Endothelial cell of umbilical vein (primary cell): ENCODE measurements at regions not wholly inside any gene's neighbourhood (a gene's known extent, or its start where the extent isn't known, plus 50 kb on each side); places are given as distances from the start of the nearest gene placed in this dataset.

Experiments
- BruUV-seq: library from RNA; stranded (reverse); fragments of 400-500 nt; replicated peaks from 2 replicates; lab custom pipeline; 2021; lab: Mats Ljungman, UMichigan
- CTCF ChIA-PET: fragments of 300-600, 350-600 bp; sonication (Branson Sonifier 250); formaldehyde crosslinking; loops from one replicate; lab custom pipeline; 2021; ENCODE audit warnings: antibody characterized with exemption, inconsistent platforms; lab: Charles Lee
- POLR2A ChIA-PET: fragments of 300-600, 350-600 bp; sonication (Branson Sonifier 250); formaldehyde crosslinking; loops from one replicate; lab custom pipeline; 2021; ENCODE audit warnings: antibody characterized with exemption, inconsistent platforms; lab: Charles Lee
- DNase-seq: peaks from one replicate; pipeline ENCODE4 v3.0.0-alpha.2; 2011; ENCODE audit warnings: low read depth, low spot score
- FAIRE-seq: peaks from 2 replicates; lab custom pipeline; 2011; peaks lifted over from hg19 to GRCh38; lab: Jason Lieb, UNC
- H2AFZ ChIP-seq: 2 replicates; pipeline ENCODE4 v1.6.0; 2012; ENCODE audit warnings: low read depth, low read length, control low read depth, inconsistent platforms
- H3K27ac ChIP-seq: 2 replicates; pipeline ENCODE4 v1.5.1; 2011; ENCODE audit warnings: low read depth, mild to moderate bottlenecking, control low read depth, low read length, moderate library complexity; ENCODE audit not compliant: insufficient read depth
- H3K27me3 ChIP-seq, 2 experiments: 2 replicates each; pipeline versions ENCODE4 v1.6.0 to v1.6.1; 2011; ENCODE audit warnings: low read length in 2 of 2, mixed read lengths in 1 of 2; ENCODE audit not compliant: control insufficient read depth in 2 of 2, insufficient read depth in 2 of 2
- H3K36me3 ChIP-seq, 2 experiments: 2 replicates in 1 of 2; 3 replicates in 1 of 2; pipeline ENCODE4 v1.5.1; 2011; ENCODE audit warnings: low read length in 2 of 2, mild to moderate bottlenecking in 1 of 2, moderate library complexity in 1 of 2; ENCODE audit not compliant: control insufficient read depth in 2 of 2, insufficient read depth in 2 of 2; ENCODE audit errors: extremely low read depth in 1 of 2
- H3K4me1 ChIP-seq: 3 replicates; pipeline ENCODE4 v1.5.1; 2011; ENCODE audit warnings: mild to moderate bottlenecking, low read length; ENCODE audit not compliant: control insufficient read depth, insufficient read depth; ENCODE audit errors: extremely low read depth
- H3K4me2 ChIP-seq: 2 replicates; pipeline ENCODE4 v1.6.1; 2011; ENCODE audit warnings: low read length, control low read depth, mixed read lengths; ENCODE audit not compliant: insufficient read depth
- H3K4me3 ChIP-seq, 3 experiments: fragments of 200-600 bp in 1 of 3; sonication (generic), shearing (Covaris generic) in 1 of 3; replicated peaks in 1 of 3; 2 replicates each; pipeline ENCODE4 v1.5.1; 2011 to 2016; ENCODE audit warnings: control low read depth in 3 of 3, low read length in 3 of 3, mild to moderate bottlenecking in 2 of 3, inconsistent platforms in 1 of 3, low read depth in 1 of 3, moderate library complexity in 1 of 3; ENCODE audit not compliant: insufficient read depth in 1 of 3
- H3K79me2 ChIP-seq: 2 replicates; pipeline ENCODE4 v1.6.0; 2012; ENCODE audit warnings: low read length, inconsistent platforms; ENCODE audit not compliant: control insufficient read depth, insufficient read depth
- H3K9ac ChIP-seq: replicated peaks from 2 replicates; pipeline ENCODE3; 2011; ENCODE audit warnings: low read length, control low read depth; ENCODE audit not compliant: insufficient read depth; ENCODE audit errors: extremely low read depth
- H3K9me1 ChIP-seq: replicated peaks from 3 replicates; pipeline ENCODE4 v1.6.0; 2011; ENCODE audit warnings: mild to moderate bottlenecking, low read length; ENCODE audit not compliant: control insufficient read depth, insufficient read depth; ENCODE audit errors: extremely low read depth
- H3K9me3 ChIP-seq: replicated peaks from 2 replicates; pipeline ENCODE4 v1.5.1; 2012; ENCODE audit warnings: low read length, inconsistent platforms; ENCODE audit not compliant: control insufficient read depth, insufficient read depth
- H4K20me1 ChIP-seq: replicated peaks from 2 replicates; pipeline ENCODE3; 2011; ENCODE audit warnings: mild to moderate bottlenecking, low read length; ENCODE audit not compliant: control insufficient read depth, insufficient read depth; ENCODE audit errors: extremely low read depth
- EZH2 ChIP-seq: IDR thresholded peaks from 2 replicates; pipeline ENCODE4 v1.6.1; 2012; ENCODE audit warnings: borderline replicate concordance, low read depth, mild to moderate bottlenecking, moderate library complexity, low read length, inconsistent platforms; ENCODE audit not compliant: severe bottlenecking
- FOS ChIP-seq: IDR thresholded peaks from 2 replicates; pipeline ENCODE4 v1.6.1; 2011; ENCODE audit warnings: mild to moderate bottlenecking, low read length, moderate library complexity, borderline replicate concordance; ENCODE audit not compliant: insufficient read depth
- GATA2 ChIP-seq: IDR thresholded peaks from 2 replicates; pipeline ENCODE4 v1.7.0; 2011; ENCODE audit warnings: low read depth, mild to moderate bottlenecking, moderate library complexity, mixed read lengths, low read length; ENCODE audit not compliant: insufficient read length, insufficient read depth
- JUN ChIP-seq: IDR thresholded peaks from 2 replicates; pipeline ENCODE4 v1.6.1; 2011; ENCODE audit warnings: borderline replicate concordance, low read depth; ENCODE audit not compliant: insufficient read length, insufficient read depth
- MAX ChIP-seq: IDR thresholded peaks from 2 replicates; pipeline ENCODE4 v1.6.1; 2011; ENCODE audit not compliant: insufficient read depth, insufficient read length
- MYC ChIP-seq: IDR thresholded peaks from one replicate; pipeline ENCODE4 v1.6.1; 2011; ENCODE audit warnings: mild to moderate bottlenecking, low read depth, low read length
- POLR2A ChIP-seq: IDR thresholded peaks from 2 replicates; pipeline ENCODE4 v1.6.1; 2012; ENCODE audit warnings: low read depth, mild to moderate bottlenecking, control low read depth, low read length
- POLR2AphosphoS5 ChIP-seq: IDR thresholded peaks from 2 replicates; pipeline ENCODE4 v1.6.1; 2012; ENCODE audit warnings: low read depth, mild to moderate bottlenecking, control low read depth, low read length, moderate library complexity; ENCODE audit not compliant: insufficient read depth
- dilution Hi-C: fragments of 300-500 bp; cut with MboI; formaldehyde crosslinking; loops from one replicate; pipeline ENCODE4 v1.15.0; 2019; ENCODE audit warnings: low sequenced_read_pairs; ENCODE audit not compliant: extremely low pct_ligation_motif_present
- intact Hi-C: fragments of 100-400 bp; cut with micrococcal nuclease; formaldehyde crosslinking; loops from one replicate; pipeline ENCODE4 v1.10.0; 2022
- TF ChIP-seq, protein P1 (sequence below), 2 donors: IDR thresholded peaks; 1 replicate in 1 of 2; 2 replicates in 1 of 2; pipeline ENCODE4 v1.5.1; 2011; ENCODE audit warnings: low read length in 2 of 2, mild to moderate bottlenecking in 2 of 2, moderate library complexity in 2 of 2, control low read depth in 1 of 2, inconsistent platforms in 1 of 2, low read depth in 1 of 2; ENCODE audit not compliant: insufficient read depth in 1 of 2; ENCODE audit errors: extremely low read depth in 1 of 2

DNA sequence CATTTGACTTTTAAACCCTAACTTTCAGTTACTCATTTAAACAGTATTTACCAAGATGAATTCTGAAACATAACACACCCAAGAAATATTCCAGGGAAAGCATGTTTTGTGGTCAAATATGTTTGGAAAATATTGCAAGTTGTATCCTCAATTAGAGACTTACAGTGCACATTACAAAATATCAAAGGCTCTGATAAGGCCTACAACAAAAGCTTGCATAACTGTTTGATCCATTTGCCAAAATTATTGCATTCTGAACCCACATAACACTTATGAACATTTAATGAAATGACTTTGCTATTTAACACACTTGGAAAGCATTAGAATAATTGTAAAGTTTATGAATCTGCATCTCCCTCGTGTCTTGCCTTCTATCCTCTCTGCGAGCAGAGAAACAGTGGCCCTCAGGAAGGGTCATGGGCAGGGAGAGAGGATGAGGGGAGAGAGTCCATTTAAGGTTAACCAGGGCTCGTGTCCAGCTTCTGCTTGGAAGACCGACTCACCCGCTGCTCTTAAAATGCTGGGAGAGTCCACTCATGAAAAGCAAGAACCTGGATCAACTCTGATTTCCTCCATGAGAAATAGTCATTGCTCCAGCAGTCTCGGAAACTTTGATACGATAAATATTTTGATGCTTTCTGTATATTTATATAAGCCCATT lies 408.2 kb upstream of the ZMIZ1 start:
- no peak overlapping the region for H3K4me2 ChIP-seq
- BruUV-seq, result no TSS peak
- H3K36me3 ChIP-seq, result no peaks in the 10 kb centered on the region
- no peaks in the 10 kb centered on the region for H3K9me3 ChIP-seq
- no peak overlapping the region for H3K9ac ChIP-seq
- CTCF ChIA-PET, result no interaction called here
- POLR2A ChIA-PET, result no interaction called here
- H3K27ac ChIP-seq, result no peak overlapping the region
- no peaks in the 10 kb centered on the region for H3K9me1 ChIP-seq
- peaks cover 4% of the 10 kb centered on the region for H3K4me1 ChIP-seq
- no peak for DNase-seq
- H3K79me2 ChIP-seq, result no peaks in the 10 kb centered on the region
- intact Hi-C loops, result no loop called here
- FAIRE-seq, result peak; percentile 15
- H4K20me1 ChIP-seq, result no peaks in the 10 kb centered on the region
- dilution Hi-C loops, result no loop called here
- H2AFZ ChIP-seq, result no peak overlapping the region
- H3K4me3 ChIP-seq, result no peak overlapping the region
- H3K27me3 ChIP-seq, result peaks cover 6 to 17% of the 10 kb centered on the region in 2 experiments
- TF ChIP-seq EZH2 (no peak), MAX (no peak), POLR2A (no peak), FOS (no peak), JUN (no peak), MYC (no peak), GATA2 (no peak), POLR2AphosphoS5 (no peak)
- TF ChIP-seq, protein P1, sequence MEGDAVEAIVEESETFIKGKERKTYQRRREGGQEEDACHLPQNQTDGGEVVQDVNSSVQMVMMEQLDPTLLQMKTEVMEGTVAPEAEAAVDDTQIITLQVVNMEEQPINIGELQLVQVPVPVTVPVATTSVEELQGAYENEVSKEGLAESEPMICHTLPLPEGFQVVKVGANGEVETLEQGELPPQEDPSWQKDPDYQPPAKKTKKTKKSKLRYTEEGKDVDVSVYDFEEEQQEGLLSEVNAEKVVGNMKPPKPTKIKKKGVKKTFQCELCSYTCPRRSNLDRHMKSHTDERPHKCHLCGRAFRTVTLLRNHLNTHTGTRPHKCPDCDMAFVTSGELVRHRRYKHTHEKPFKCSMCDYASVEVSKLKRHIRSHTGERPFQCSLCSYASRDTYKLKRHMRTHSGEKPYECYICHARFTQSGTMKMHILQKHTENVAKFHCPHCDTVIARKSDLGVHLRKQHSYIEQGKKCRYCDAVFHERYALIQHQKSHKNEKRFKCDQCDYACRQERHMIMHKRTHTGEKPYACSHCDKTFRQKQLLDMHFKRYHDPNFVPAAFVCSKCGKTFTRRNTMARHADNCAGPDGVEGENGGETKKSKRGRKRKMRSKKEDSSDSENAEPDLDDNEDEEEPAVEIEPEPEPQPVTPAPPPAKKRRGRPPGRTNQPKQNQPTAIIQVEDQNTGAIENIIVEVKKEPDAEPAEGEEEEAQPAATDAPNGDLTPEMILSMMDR (IDR thresholded peaks at IDR 0.05; ENCODE audit: extremely low read depth in 1 of 2, insufficient read depth in 1 of 2, low read depth in 1 of 2, low read length in 2 of 2), result no peak
